PC-3 (cell line): ENCODE measurements at regions not wholly inside any gene's neighbourhood (a gene's known extent, or its start where the extent isn't known, plus 50 kb on each side); places are given as distances from the start of the nearest gene placed in this dataset.

Experiments used
- ATAC-seq: fragments of 200-7000 bp; cut with Tn5 transposase; 2 replicates; pipeline ENCODE4 v1.9.1; 2020; ENCODE audit warnings: mild to moderate bottlenecking, moderate library complexity
- BruUV-seq: library from RNA; stranded (reverse); fragments of 400-500 nt; replicated peaks from 2 replicates; lab custom pipeline; 2021; lab: Mats Ljungman, UMichigan
- CTCF ChIA-PET: fragments of 300-600 bp; sonication (Branson Sonifier 250); formaldehyde crosslinking; loops from one replicate; lab custom pipeline; 2022; ENCODE audit warnings: antibody characterized with exemption; lab: Charles Lee
- POLR2A ChIA-PET: fragments of 300-600 bp; sonication (Branson Sonifier 250); formaldehyde crosslinking; loops from one replicate; lab custom pipeline; 2022; ENCODE audit warnings: antibody characterized with exemption; ENCODE audit not compliant: unreplicated experiment; lab: Charles Lee
- DNase-seq: peaks from one replicate; pipeline ENCODE4 v3.0.0-alpha.2; 2015
- H2AFZ ChIP-seq: fragments of 300-600 bp; sonication (generic); 2 replicates; pipeline ENCODE4 v1.6.0; 2016; ENCODE audit warnings: antibody characterized with exemption, low read length
- H3F3A ChIP-seq: fragments of 300-600 bp; sonication (generic); one replicate; pipeline ENCODE4 v1.6.0; 2017; ENCODE audit warnings: antibody characterized with exemption, low read length, control low read depth, mild to moderate bottlenecking; ENCODE audit not compliant: unreplicated experiment
- H3K27ac ChIP-seq: fragments of 300-600 bp; sonication (generic); 2 replicates; pipeline ENCODE4 v1.5.1; 2016; ENCODE audit warnings: mild to moderate bottlenecking, low read length
- H3K27me3 ChIP-seq: fragments of 300-600 bp; sonication (generic); 2 replicates; pipeline ENCODE4 v1.6.1; 2016; ENCODE audit warnings: low read length, mixed read lengths
- H3K36me3 ChIP-seq: fragments of 300-600 bp; sonication (generic); 2 replicates; pipeline ENCODE4 v1.6.1; 2016; ENCODE audit warnings: low read depth, mixed run types, low read length, mixed read lengths
- H3K4me1 ChIP-seq: fragments of 300-600 bp; sonication (generic); 2 replicates; pipeline ENCODE4 v1.5.1; 2016; ENCODE audit warnings: low read length; ENCODE audit not compliant: insufficient read depth
- H3K4me2 ChIP-seq: fragments of 300-600 bp; sonication (generic); 2 replicates; pipeline ENCODE4 v1.6.0; 2016; ENCODE audit warnings: low read length
- H3K4me3 ChIP-seq: fragments of 300-600 bp; sonication (generic); 2 replicates; pipeline ENCODE4 v1.5.1; 2016; ENCODE audit warnings: mild to moderate bottlenecking, low read length, mixed read lengths
- H3K79me2 ChIP-seq: fragments of 300-600 bp; sonication (generic); 2 replicates; pipeline ENCODE4 v1.6.1; 2017; ENCODE audit warnings: low read length, mixed read lengths
- H3K9ac ChIP-seq: fragments of 300-600 bp; sonication (generic); 2 replicates; pipeline ENCODE4 v1.6.0; 2016; ENCODE audit warnings: mild to moderate bottlenecking, low read length
- H3K9me2 ChIP-seq: fragments of 300-600 bp; sonication (generic); replicated peaks from 2 replicates; pipeline ENCODE4 v1.6.1; 2016; ENCODE audit warnings: mixed run types, low read length, mixed read lengths
- H3K9me3 ChIP-seq: fragments of 300-600 bp; sonication (generic); 2 replicates; pipeline ENCODE4 v1.6.1; 2016; ENCODE audit warnings: low read length, mixed read lengths
- H4K20me1 ChIP-seq: fragments of 300-600 bp; sonication (generic); 2 replicates; pipeline ENCODE4 v1.6.1; 2016; ENCODE audit warnings: low read length, mixed read lengths
- CTCF ChIP-seq: fragments of 300-600 bp; sonication (generic); conservative IDR thresholded peaks from 2 replicates; pipeline ENCODE4 v1.5.1; 2017; ENCODE audit warnings: antibody characterized with exemption, low read depth, mild to moderate bottlenecking, low read length
- EZH2 ChIP-seq: fragments of 300-600 bp; sonication (generic); IDR thresholded peaks from one replicate; pipeline ENCODE4 v1.6.1; 2017; ENCODE audit warnings: antibody characterized with exemption, mild to moderate bottlenecking, low read length; ENCODE audit not compliant: unreplicated experiment
- EZH2phosphoT487 ChIP-seq: fragments of 300-600 bp; sonication (generic); IDR thresholded peaks from 2 replicates; pipeline ENCODE4 v1.6.1; 2018; ENCODE audit warnings: mild to moderate bottlenecking, antibody characterized with exemption, low read length, borderline replicate concordance
- intact Hi-C: fragments of 100-400 bp; cut with micrococcal nuclease; formaldehyde crosslinking; loops from 2 replicates; pipeline ENCODE4 v1.9.0; 2023

GRCh38 chr13:28545583-28546333, 50.8 kb upstream of the FLT1 start:
- no peak overlapping the region for H3K9ac ChIP-seq
- H3K79me2 ChIP-seq, result no peaks in the 10 kb centered on the region
- no peaks in the 10 kb centered on the region for H3K4me1 ChIP-seq
- intact Hi-C loops, result no loop called here
- no peaks in the 10 kb centered on the region for H3K9me2 ChIP-seq
- H3K27ac ChIP-seq, result no peak overlapping the region
- ChIA-PET POLR2A (no interaction called here), CTCF (no interaction called here)
- no peak overlapping the region for H3K4me3 ChIP-seq
- H3K36me3 ChIP-seq, result no peaks in the 10 kb centered on the region
- H3K9me3 ChIP-seq, result no peaks in the 10 kb centered on the region
- peaks cover 32% of the 10 kb centered on the region for H3K27me3 ChIP-seq
- no peak overlapping the region for H3K4me2 ChIP-seq
- BruUV-seq, result no TSS peak
- ATAC-seq (no peak), DNase-seq (no peak)
- TF ChIP-seq CTCF (no peak), EZH2 (no peak), EZH2phosphoT487 (no peak)
- H4K20me1 ChIP-seq, result no peaks in the 10 kb centered on the region
- no peak overlapping the region for H2AFZ ChIP-seq
- no peaks in the 10 kb centered on the region for H3F3A ChIP-seq
